HCT116 (cell line): ENCODE measurements at regions not wholly inside any gene's neighbourhood (a gene's known extent, or its start where the extent isn't known, plus 50 kb on each side); places are given as distances from the start of the nearest gene placed in this dataset.

Experiments used
- POLR2AphosphoS5 ChIP-seq: IDR thresholded peaks from 2 replicates; pipeline ENCODE4 v1.6.1; 2011; ENCODE audit warnings: mild to moderate bottlenecking, low read depth, low read length, moderate library complexity
- ZFX ChIP-seq: fragments of 450-650 bp; IDR thresholded peaks from 2 replicates; pipeline ENCODE4 v1.6.1; 2017
- TF ChIP-seq, protein P1 (sequence below), 3 experiments: fragments of 200-600 bp in 1 of 3; sonication (generic) in 1 of 3; IDR thresholded peaks in 2 of 3; conservative IDR thresholded peaks in 1 of 3; 2 replicates each; pipeline ENCODE4 v1.5.1; 2012 to 2017; ENCODE audit warnings: low read depth in 2 of 3, low read length in 2 of 3, antibody characterized with exemption in 1 of 3, borderline replicate concordance in 1 of 3, control low read depth in 1 of 3, mild to moderate bottlenecking in 1 of 3, mixed read lengths in 1 of 3, mixed run types in 1 of 3, moderate library complexity in 1 of 3; ENCODE audit not compliant: insufficient read depth in 1 of 3
- TF ChIP-seq, protein P2 (sequence below): IDR thresholded peaks from 2 replicates; pipeline ENCODE4 v1.6.1; 2012

DNA sequence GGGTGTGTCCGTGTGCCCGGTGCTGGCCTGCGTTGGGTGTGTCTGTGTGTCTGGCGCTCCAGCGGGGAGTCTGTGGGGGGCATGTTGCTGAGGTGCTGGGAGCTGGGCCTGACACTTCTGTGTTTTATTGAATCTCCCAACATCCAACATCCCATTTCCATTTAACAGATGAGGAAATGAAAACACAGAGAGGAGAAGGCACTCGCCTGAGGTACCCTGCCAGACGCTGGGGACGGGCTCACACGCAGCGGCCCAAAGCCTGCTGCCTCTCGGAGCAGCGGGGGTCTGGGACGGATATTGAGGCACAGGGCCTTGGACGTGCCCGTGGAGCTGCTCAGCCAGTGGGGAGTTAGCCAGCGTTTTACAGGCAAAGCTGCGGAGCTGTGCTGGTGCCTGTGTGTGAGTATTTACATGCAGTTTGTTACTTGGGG is 133.9 kb downstream of the DNAJB6 start:
- TF ChIP-seq, protein P1, sequence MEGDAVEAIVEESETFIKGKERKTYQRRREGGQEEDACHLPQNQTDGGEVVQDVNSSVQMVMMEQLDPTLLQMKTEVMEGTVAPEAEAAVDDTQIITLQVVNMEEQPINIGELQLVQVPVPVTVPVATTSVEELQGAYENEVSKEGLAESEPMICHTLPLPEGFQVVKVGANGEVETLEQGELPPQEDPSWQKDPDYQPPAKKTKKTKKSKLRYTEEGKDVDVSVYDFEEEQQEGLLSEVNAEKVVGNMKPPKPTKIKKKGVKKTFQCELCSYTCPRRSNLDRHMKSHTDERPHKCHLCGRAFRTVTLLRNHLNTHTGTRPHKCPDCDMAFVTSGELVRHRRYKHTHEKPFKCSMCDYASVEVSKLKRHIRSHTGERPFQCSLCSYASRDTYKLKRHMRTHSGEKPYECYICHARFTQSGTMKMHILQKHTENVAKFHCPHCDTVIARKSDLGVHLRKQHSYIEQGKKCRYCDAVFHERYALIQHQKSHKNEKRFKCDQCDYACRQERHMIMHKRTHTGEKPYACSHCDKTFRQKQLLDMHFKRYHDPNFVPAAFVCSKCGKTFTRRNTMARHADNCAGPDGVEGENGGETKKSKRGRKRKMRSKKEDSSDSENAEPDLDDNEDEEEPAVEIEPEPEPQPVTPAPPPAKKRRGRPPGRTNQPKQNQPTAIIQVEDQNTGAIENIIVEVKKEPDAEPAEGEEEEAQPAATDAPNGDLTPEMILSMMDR (IDR thresholded peaks at IDR 0.05 in 2 of 3, conservative IDR thresholded peaks at IDR 0.05 in 1 of 3; ENCODE audit: borderline replicate concordance in 1 of 3, insufficient read depth in 1 of 3, low read depth in 2 of 3, low read length in 2 of 3): no peak
- TF ChIP-seq POLR2AphosphoS5 (no peak), ZFX (no peak)
- TF ChIP-seq, protein P2, sequence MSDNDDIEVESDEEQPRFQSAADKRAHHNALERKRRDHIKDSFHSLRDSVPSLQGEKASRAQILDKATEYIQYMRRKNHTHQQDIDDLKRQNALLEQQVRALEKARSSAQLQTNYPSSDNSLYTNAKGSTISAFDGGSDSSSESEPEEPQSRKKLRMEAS: no peak
